HG03520 (cell line): ENCODE measurements at regions not wholly inside any gene's neighbourhood (a gene's known extent, or its start where the extent isn't known, plus 50 kb on each side); places are given as distances from the start of the nearest gene placed in this dataset.
"Not testable (repeated sequence)": the region's sequence is repeated elsewhere in the genome, so short reads cannot be mapped to it uniquely, and the experiment has no call there.

Source experiments
- ATAC-seq: cut with Tn5 transposase; IDR thresholded peaks from one replicate; pipeline ENCODE4 v1.9.1; 2021; ENCODE audit warnings: mild to moderate bottlenecking, moderate library complexity; ENCODE audit not compliant: unreplicated experiment

GRCh38 chr6:141131616-141132015, 1001.1 kb upstream of the GJE1 start:
- no peak for ATAC-seq

DNA sequence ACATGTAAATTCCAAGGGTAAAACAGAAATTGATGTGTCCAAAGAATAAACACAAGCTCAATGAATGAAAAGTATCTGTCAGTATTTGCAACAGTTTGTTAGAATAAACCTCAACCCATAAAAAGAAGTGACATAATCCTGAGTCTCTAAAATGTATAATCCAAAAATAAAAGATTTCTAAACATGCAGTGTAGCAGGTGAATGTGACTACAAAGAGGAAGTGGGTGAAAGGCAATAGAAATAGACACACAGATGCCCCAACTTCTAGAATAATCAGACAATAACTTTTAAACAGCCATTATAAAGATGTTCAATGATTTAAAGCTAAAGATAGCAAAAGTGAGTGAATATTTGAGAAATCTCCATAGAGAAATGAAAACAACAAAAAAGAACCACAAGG, 1009.2 kb upstream of the GJE1 start:
- ATAC-seq = no peak

DNA sequence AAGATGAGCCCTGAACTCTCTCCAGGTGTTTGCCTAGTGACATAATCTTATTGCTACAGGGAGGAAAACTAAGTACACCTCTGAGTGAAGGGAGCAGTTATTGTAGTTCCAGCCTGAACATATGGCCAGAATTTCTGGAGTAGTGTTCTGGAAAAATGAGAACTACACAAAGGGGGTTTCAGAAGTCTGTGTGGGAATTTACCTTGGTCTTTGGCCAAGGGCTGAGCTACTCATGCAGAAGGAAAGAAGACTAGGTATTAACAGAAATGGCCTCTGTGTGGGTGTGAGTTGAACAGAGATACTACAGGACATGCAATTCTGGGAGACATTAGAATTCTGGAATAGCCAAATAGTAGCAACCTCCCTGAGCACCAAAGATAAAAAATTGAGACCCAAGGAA, 1009.7 kb upstream of the GJE1 start:
- ATAC-seq = no peak

DNA sequence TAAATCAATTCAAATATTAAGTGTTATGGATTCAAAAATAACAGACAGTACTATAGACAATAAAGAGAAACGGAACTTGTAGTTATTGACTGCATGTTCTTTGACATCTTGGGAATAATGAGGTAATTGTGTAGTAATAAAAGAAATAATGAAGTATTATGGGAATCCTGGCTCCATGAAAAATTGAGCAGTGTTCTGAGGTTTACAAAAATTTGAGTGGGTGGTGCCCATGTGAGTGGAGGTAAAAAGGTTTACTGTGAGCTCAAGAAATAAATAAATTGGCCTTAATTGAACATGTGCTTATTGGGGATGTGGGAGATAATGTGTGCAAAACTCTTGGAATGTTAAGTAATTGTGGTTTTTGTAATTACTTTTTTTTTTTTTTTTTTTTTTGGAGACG, 1013.7 kb upstream of the GJE1 start:
- ATAC-seq = no peak

- no peak for ATAC-seq
These were observed 1014.9 kb upstream of the GJE1 start for GRCh38 chr6:141117874-141118273.

GRCh38 chr6:141110481-141110880, 1022.2 kb upstream of the GJE1 start:
- ATAC-seq = no peak

DNA sequence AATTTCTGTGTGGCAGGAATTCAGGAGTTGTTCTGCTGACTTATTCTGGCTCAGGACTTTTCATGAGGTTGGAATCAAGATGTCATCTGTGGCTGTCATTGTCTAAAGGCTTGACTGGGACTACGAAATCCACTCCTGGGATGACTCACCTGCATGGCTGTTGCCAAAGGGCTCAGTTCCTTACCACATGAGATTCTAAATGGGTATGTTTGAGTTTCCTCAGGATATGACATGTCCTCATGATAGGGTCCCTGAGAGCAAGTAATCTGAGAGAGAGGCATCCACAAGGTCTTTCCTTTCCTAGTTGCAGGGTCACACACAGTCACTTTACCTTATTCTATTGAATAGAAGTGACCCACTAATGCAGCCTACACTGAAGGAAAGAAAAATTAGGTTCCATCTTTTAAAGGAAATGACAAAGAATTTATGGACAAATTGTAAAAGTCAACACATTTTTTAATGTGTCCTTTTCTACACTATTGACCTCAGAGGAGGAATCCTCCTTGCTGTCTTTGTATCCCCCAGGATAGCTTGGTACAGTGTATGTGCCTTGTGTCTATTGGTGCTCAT, 1025.0 kb upstream of the GJE1 start:
- ATAC-seq = no peak

DNA sequence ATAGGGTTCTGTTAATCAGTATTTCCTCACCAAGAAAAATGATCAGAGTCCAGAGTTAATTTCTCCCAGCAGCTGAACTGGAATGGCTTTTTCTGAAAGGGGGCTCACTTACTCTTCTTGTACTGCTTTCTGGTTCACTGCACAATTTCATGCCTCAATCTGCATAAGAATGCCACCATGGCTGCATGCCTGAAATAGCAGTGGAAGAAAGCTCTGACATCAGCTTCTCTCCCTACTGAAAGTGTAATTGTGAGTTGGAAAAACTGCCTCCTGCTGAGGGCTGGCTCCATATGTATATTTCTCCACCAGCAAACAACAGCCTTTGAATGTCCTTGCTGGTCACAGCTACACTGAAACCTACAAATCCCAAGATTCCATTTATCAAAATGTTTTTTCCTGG, 1027.2 kb upstream of the GJE1 start:
- no peak for ATAC-seq

- ATAC-seq = no peak
These were observed 1029.5 kb upstream of the GJE1 start for GRCh38 chr6:141103246-141103645.

DNA sequence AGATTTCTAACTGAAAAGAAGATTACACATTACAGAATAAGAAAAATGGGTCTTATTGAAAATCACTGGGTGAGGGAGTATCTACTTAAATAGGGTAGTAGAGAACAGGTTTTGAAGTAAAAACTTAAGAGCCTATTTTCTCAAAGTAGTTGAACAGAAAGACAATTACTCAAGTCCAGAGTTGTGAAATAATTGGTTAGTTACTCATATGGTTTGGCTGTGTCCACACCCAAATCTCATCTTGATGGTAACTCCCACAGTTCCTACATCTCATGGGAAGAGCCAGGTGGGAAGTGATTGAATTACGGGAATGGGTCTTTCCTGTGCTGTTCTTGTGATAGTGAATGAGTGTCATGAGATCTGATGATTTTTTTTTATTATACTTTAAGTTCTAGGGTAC, 1035.3 kb upstream of the GJE1 start:
- no peak for ATAC-seq

- ATAC-seq = no peak
These were observed 1037.4 kb upstream of the GJE1 start for GRCh38 chr6:141095308-141095707.

GRCh38 chr6:141088171-141088570, 1044.6 kb upstream of the GJE1 start:
- ATAC-seq = no peak

GRCh38 chr6:141077355-141078333, 1055.1 kb upstream of the GJE1 start:
- peak; percentile 94 for ATAC-seq

- no peak for ATAC-seq
These were observed 1075.0 kb upstream of the GJE1 start for GRCh38 chr6:141057761-141058160.

DNA sequence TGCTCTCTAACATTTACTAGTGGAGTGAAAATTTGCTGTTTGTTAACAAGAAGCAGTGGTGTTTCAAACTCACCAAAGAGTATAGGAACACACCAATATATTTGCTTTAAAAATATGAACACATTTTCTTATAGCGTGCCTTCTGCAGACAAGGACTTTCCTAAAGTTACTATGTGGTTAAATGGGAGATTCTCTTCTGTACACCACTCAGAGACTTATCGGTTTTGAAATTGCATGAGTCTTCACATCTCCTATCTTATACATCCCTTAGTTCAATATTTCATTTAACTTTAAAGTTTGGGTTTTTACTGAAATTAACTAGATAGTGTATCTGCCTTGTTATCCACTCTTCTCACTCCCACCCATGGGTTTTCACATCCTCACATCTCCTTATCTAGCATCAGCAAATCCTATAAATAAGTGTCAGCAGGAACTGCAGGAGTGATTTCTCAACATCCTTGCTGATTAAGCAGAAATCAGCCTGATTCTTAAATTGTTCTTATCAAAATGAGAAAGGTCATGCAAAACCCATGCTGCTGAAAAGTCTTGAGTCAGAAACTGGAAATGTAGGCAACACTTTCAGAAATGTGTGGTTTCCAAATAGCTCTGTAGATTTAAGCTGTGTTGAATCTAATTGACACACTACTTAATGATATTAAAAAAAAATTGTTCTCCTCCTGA, 1075.6 kb upstream of the GJE1 start:
- no peak for ATAC-seq

GRCh38 chr6:141050471-141050870, 1082.3 kb upstream of the GJE1 start:
- ATAC-seq = no peak

GRCh38 chr6:141048451-141048850, 1084.3 kb upstream of the GJE1 start:
- ATAC-seq = no peak

- ATAC-seq = not testable (repeated sequence)
These were observed 1086.2 kb upstream of the GJE1 start for GRCh38 chr6:141046496-141046895.

DNA sequence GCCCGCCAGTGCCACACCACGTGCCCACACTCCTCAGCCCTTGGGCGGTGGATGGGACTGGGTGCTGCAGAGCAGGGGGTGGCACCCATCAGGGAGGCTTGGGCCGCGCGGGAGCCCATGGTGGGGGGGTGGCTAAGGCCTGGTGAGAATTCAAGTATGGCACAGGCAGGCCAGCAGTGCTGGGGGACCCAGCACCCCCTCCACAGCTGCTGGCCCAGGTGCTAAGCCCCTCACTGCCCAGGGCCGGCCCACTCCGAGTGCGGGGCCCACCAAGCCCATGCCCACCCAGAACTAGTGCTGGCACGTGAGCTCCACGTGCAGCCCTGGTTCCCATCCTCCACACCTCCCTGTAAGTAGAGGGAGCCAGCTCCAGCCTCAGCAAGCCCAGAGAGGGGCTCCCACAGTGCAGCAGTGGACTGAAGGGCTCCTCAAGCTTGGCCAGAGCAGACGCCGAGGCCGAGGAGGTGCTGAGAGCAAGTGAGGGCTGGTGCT, 1091.1 kb upstream of the GJE1 start:
- no peak for ATAC-seq

- no peak for ATAC-seq
These were observed 1097.2 kb upstream of the GJE1 start for GRCh38 chr6:141035312-141036200.

GRCh38 chr6:141033101-141033500, 1099.6 kb upstream of the GJE1 start:
- ATAC-seq = no peak
